HuH-7 (cell line): ENCODE measurements at regions not wholly inside any gene's neighbourhood (a gene's known extent, or its start where the extent isn't known, plus 50 kb on each side); places are given as distances from the start of the nearest gene placed in this dataset.
"Not testable (repeated sequence)": the region's sequence is repeated elsewhere in the genome, so short reads cannot be mapped to it uniquely, and the experiment has no call there.

Source experiments
- DNase-seq: peaks from one replicate; pipeline ENCODE4 v3.0.0; 2011; ENCODE audit warnings: low spot score

- DNase-seq: no peak
Observed at GRCh38 chr2:52017646-52018235, 985.8 kb upstream of the NRXN1 start.

GRCh38 chr2:52006821-52007366, 975.0 kb upstream of the NRXN1 start:
- not testable (repeated sequence) for DNase-seq

- no peak for DNase-seq
Observed at GRCh38 chr2:52000151-52000855, 968.4 kb upstream of the NRXN1 start.

DNA sequence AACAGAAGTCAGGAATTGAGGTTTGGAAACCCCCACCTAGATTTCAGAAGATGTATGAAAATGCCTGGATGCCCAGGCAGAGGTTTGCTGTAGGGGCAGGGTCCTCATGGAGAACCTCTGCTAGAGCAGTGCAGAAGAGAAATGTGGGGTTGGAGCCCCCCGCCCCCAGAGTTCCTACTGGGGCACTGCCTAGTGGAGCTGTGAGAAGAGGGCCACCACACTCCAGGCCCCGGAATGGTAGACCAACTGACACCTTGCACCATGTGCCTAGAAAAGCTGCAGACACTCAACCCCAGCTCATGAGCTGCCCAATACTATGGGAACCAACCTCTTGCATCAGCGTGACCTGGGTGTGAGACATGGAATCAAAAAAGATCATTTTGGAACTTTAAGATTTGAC, 967.0 kb upstream of the NRXN1 start:
- DNase-seq: no peak

DNA sequence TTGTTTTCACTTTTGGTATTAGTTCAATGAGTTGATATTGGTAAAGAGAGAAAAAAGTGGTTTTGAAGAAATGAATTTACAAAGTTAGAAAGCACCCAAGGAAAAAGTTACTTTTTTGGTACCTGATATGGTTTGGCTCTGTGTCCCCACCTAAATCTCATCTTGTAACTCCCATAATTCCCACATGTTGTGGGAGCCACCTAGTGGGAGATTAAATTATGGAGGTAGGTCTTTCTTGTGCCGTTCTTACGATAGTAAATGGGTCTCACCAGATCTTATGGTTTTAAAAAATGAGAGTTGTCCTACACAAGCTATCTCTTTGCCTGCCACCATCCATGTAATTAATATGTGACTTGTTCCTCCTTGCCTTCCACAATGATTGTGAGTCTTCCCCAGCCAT, 965.6 kb upstream of the NRXN1 start:
- DNase-seq: no peak

DNA sequence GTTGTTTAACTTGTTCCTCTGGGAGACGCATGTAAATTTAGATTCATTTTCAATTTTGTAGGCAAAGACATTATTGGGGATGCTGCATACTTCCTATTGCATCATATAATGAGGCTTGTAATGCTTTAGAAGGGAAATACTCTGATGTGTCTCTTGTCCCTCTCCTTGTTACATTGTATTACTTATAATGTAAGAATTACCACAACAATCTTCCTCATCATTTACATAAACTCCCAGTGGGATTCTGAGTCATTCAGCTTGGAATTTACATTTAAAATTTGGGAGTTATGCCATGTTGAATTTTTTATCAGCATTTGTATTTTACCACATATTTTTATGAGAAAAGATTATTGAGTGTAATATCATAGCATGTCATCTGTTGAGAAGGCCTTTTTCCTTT, 963.4 kb upstream of the NRXN1 start:
- DNase-seq: no peak

DNA sequence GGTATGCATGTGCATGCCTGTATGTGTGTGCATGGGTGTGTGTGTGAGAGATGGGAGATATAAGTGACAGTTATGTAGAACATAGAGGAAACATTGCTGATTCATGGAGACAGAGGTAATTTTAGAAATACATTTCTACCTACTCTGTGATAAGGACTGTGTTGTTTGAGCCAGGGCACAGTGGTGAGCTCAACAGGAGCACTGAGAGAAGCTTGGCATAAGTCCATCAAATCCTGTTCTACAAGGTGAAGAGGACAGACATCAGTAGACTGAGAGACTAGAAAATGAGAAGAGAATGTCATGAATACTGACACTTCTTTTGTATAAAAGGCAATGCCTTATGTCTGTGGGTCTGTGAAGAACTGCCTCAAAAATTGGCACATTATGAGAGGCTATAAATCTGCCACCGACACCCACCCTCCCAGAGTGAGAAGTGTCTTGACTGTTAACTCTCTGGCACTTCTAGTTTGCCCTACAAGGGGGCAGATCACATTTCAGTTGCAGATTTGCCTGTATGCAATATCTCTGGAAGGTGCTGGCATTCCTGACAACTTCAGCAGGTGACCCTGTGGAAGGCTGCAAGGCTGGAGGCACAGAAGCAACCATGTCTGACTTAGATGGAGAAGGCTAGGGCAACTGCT, 962.3 kb upstream of the NRXN1 start:
- no peak for DNase-seq

- no peak for DNase-seq
Observed at GRCh38 chr2:51990684-51991083, 958.8 kb upstream of the NRXN1 start.

- no peak for DNase-seq
Observed at GRCh38 chr2:51986101-51986500, 954.2 kb upstream of the NRXN1 start.

DNA sequence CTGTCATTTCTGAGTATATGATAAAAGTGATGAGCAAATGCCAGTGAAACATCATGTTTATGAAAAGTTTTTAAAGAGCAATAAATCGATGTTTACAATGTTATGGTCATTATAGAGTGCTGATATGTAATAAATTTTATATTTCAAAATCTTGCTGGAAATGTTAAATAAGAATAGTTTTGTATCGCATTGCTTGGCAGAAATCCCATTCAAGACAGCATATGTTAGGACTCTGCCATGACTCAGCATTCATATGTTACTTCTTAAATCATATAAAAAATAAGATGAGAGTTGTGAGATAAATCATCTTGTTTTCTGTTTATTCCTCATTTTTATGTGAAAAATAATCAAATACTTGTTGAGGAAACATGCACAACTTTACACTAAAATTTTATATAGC, 949.9 kb upstream of the NRXN1 start:
- no peak for DNase-seq

- DNase-seq: no peak
Observed at GRCh38 chr2:51976623-51977022, 944.7 kb upstream of the NRXN1 start.

- DNase-seq: no peak
Observed at GRCh38 chr2:51971136-51971535, 939.2 kb upstream of the NRXN1 start.

- no peak for DNase-seq
Observed at GRCh38 chr2:51969347-51969746, 937.4 kb upstream of the NRXN1 start.

DNA sequence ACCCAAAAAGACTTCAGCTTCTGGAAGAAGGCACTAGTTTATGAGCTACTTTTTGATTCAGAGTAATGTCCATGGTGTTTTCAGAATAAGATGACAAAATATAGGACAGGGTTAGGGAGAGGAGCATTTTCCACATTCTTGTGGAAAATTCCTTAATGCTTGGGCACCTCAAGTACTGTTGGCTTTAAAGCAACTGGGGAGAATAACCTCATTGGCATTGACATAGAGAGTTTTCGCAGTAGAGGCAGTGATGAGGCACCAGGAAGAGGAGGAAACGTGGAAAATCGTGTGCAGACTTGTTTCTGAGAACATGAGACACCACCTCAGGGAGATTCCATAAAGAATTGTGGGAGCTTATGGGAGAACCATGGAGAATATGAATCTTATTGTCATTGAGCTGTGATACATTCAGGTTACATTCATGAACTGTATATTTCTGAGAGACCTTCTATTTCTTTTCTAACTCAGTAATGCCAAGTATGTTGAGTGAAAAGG, 929.0 kb upstream of the NRXN1 start:
- no peak for DNase-seq

DNA sequence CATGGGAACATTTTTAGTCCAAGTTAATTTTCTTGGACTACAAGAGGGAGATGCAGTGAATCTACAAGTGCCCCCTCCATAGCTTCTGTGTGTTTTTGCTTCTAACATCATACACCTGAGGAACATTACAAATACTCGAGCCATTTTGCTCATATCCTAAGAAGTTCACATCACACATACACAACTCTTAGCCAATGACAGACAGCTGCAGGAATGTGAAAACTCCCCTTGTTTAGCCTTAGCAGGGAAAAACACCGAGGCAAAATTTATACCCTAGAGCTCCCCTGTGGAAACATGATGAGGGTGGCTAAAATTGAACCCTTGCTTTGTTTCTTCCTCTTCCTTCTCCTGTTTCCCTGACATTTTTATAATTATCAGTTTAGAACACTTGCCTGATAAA, 928.3 kb upstream of the NRXN1 start:
- no peak for DNase-seq

DNA sequence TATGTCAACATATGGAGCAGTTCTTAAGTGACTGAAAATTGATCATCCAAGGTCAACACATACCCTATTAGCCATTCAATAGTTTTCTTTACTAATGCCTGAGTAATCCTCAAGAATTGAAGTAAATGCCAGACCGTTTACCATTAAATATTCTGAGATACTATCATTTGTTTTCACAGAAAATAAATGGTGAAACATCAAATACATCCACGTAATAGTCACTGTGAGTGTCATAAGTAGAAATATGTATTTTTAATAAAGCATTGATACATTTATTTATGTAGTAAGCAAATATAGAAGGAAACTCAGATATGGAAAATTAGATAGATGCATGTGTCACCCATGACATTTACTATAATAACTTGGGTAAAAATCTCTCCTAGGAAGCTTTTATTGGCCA, 927.8 kb upstream of the NRXN1 start:
- no peak for DNase-seq

DNA sequence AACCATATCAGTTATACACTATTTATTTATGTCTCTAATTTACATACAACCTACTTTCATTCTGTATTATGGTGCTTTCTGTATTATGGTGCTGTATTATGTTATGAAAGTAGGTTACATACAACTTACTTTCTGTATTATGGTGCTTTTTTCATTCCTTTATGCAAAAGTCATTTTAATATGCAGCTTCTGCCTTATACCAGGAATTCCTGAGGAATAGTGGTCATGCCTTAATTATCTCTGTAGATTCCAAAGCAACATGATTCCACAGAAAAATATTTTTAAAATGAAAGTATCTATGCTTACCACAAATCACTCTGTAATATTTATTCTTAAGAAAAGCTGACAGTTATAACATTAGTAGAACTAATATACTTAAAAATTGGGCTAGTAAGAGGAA, 922.0 kb upstream of the NRXN1 start:
- DNase-seq: no peak

- no peak for DNase-seq
Observed at GRCh38 chr2:51921076-51921475, 889.1 kb upstream of the NRXN1 start.

DNA sequence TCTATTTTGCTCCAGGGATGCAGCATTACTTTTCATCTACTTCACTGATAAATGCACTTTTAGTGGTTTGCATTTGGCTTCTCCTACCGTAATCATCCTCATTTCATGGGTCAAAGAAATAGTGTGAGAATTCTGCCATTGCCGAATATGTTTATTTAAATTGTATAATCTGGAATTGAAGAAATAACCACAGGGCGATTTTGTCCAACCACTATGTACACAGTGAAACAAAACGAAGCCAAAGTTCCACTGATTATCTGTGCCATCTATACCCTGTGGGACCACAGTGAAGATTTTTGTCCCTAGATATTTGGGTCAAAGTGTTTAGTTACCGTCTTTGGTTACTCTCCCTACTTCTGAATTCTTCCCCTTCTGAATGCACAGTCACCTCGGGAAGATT, 888.6 kb upstream of the NRXN1 start:
- no peak for DNase-seq

DNA sequence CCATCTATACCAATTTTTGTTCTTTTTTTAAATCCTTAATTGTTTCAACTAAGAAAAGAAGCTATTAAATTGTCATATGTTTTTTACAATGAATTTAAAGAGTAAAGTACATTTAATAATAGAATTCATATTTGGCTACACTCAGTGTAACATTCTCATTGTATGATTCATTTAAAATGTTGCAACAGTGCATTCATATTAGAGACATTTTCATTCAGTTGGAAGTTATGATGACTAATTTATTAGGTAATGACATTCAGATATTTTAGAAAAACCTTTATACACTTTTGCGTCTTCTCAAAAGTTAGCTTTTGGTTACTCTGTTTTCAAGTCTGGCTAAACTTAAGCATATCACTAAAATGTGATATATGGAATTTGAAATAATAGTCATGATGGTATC, 887.5 kb upstream of the NRXN1 start:
- DNase-seq: no peak

DNA sequence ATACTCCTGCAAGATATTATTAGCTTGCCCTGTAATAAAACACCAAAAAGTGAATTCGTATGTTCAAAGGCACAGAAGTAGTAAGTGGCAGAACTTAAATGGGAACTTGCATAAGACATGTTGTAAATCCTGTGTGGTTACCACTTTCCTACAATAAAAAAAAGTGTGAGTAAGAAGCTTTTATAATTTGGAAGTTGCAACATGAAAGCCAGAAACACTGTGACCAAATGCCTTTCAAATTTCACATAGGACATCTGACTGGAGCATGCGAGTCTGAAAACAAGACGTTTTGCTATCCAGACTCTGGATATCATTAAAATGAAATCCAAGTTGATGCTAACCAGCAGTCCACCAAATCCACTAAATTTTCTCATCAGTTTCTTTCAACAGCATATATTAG, 886.2 kb upstream of the NRXN1 start:
- DNase-seq: no peak

DNA sequence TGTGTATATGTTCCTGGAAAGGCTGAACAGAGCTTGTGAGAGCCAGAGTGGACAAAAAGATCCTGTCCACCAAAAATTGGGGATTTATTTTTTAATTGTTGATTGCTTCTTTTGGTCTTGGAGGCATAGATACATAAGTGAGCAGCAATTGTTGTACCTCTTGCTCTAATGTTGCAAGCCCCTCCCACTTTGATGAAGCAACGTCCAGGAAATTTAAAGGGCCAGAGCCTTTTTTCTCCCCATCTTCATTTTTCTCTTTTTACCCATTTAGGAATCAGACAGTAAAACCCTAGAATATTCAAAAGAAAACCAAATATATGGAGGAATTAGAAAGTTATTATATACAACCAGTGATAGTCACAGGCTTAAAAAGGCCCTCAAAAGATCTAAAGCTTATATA, 871.8 kb upstream of the NRXN1 start:
- no peak for DNase-seq

GRCh38 chr2:51899643-51900042, 867.7 kb upstream of the NRXN1 start:
- DNase-seq: no peak
